ENCODE measurements at regions not wholly inside any gene's neighbourhood (a gene's known extent, or its start where the extent isn't known, plus 50 kb on each side); places are given as distances from the start of the nearest gene placed in this dataset.

DNA sequence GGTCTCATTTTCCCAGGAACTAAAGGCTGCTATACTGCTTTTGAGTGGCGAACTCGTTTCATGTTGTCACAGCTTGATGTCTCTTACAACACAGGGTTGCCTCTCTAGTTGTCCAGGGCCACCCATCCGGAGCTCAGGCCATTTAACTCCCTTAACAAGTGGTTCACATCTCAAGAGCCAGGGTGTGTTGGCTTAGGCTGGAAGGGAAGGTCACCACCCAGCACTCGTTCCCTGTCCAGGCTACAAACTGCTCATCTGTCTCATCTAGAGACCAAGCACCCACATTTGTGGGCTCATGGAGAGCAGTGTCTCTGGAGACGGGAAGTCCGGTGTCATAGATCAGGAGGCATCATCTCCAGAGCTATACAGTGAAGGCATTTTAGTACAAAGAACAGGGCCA, 106.8 kb upstream of the EXOC2 start:
- no peaks in the 10 kb centered on the region for H3K4me1 Mint-ChIP-seq (ENCODE audit: low read depth, unreplicated experiment)
- no peaks in the 10 kb centered on the region for H3K36me3 Mint-ChIP-seq (ENCODE audit: insufficient read depth, unreplicated experiment)
- Histone ChIP-seq H3K4me1 (no peaks in the 10 kb centered on the region), H3K9me3 (no peaks in the 10 kb centered on the region), H3K36me3 (ENCODE audit: control insufficient read depth, insufficient read depth, low read length) (no peaks in the 10 kb centered on the region), H3K27me3 (replicated peaks; ENCODE audit: control insufficient read depth, insufficient read depth, low read length) (no peaks in the 10 kb centered on the region), H3K4me3 (ENCODE audit: low read depth, low read length) (no peak overlapping the region)
- intact Hi-C loops (cut with micrococcal nuclease; ENCODE audit: unreplicated experiment), result loop anchor here (5.0 kb wide), 2 partner anchors 113 to 638 kb away; no protein-coding TSS in a partner anchor
- H3K27ac Mint-ChIP-seq (ENCODE audit: unreplicated experiment), result no peak overlapping the region
- H3K9me3 Mint-ChIP-seq (ENCODE audit: unreplicated experiment), result no peaks in the 10 kb centered on the region
- no peak overlapping the region for H3K4me3 Mint-ChIP-seq (ENCODE audit: unreplicated experiment)
- peaks cover 8% of the 10 kb centered on the region for H3K27me3 Mint-ChIP-seq (ENCODE audit: insufficient read depth, unreplicated experiment)
- no peak for DNase-seq
- ChIA-PET CTCF (no interaction called here), POLR2A (no interaction called here)
- TF ChIP-seq, protein P1, sequence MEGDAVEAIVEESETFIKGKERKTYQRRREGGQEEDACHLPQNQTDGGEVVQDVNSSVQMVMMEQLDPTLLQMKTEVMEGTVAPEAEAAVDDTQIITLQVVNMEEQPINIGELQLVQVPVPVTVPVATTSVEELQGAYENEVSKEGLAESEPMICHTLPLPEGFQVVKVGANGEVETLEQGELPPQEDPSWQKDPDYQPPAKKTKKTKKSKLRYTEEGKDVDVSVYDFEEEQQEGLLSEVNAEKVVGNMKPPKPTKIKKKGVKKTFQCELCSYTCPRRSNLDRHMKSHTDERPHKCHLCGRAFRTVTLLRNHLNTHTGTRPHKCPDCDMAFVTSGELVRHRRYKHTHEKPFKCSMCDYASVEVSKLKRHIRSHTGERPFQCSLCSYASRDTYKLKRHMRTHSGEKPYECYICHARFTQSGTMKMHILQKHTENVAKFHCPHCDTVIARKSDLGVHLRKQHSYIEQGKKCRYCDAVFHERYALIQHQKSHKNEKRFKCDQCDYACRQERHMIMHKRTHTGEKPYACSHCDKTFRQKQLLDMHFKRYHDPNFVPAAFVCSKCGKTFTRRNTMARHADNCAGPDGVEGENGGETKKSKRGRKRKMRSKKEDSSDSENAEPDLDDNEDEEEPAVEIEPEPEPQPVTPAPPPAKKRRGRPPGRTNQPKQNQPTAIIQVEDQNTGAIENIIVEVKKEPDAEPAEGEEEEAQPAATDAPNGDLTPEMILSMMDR (IDR thresholded peaks at IDR 0.05; ENCODE audit: insufficient read depth in 1 of 2, low read depth in 1 of 2, low read length in 1 of 2, severe bottlenecking in 1 of 2, unreplicated experiment in 1 of 2), result no peak
- no TSS peak for BruUV-seq (replicated peaks)

DNA sequence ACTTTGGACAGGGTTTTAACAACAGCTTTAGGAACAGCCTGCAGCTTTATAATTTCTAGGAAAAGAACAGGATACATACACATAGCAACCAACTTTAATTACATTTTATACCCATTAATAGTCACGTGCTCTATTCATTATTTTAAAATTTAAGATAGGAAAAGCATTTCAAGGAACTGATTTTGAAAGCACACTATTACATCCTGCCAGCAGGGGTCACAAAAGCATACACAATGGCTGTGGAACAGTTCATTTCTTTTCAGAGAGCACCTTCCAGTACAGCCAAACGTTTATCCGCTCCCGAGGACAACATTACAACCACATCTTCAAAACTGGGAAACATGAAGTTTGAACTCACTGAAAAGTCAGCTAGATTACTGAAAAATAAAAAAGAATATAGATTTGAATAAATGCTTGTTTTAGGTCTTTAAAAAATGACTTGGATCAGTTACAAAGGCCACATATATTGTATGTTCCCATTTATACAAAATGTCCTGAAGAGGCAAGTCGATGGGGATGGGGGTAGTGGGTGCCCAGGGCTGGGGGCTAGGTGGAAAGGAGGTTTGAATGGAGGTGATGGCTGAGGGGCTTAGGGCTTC, 104.6 kb upstream of the EXOC2 start:
- no peaks in the 10 kb centered on the region for H3K36me3 ChIP-seq (ENCODE audit: control insufficient read depth, insufficient read depth, low read length)
- intact Hi-C loops (cut with micrococcal nuclease; ENCODE audit: unreplicated experiment), result loop anchor here (1.0 to 5.0 kb wide), 5 partner anchors 115 to 640 kb away; no protein-coding TSS in a partner anchor
- TF ChIP-seq, protein P1 (IDR thresholded peaks at IDR 0.05; ENCODE audit: insufficient read depth in 1 of 2, low read depth in 1 of 2, low read length in 1 of 2, severe bottlenecking in 1 of 2, unreplicated experiment in 1 of 2), result peak; percentile 73 to 74
- Mint-ChIP-seq H3K9me3 (ENCODE audit: unreplicated experiment) (no peaks in the 10 kb centered on the region), H3K4me1 (ENCODE audit: low read depth, unreplicated experiment) (no peaks in the 10 kb centered on the region), H3K36me3 (ENCODE audit: insufficient read depth, unreplicated experiment) (no peaks in the 10 kb centered on the region), H3K4me3 (ENCODE audit: unreplicated experiment) (no peak overlapping the region), H3K27me3 (ENCODE audit: insufficient read depth, unreplicated experiment) (no peaks in the 10 kb centered on the region), H3K27ac (ENCODE audit: unreplicated experiment) (no peak overlapping the region)
- no peaks in the 10 kb centered on the region for H3K4me1 ChIP-seq
- ChIA-PET CTCF (interaction anchor here (1.2 to 1.5 kb wide), 3 partner anchors 539 to 639 kb away, joined by 3 read pairs; no protein-coding TSS in a partner anchor), POLR2A (no interaction called here)
- H3K9me3 ChIP-seq, result no peaks in the 10 kb centered on the region
- DNase-seq, result peak in 1 of 2 experiments; percentile 60
- BruUV-seq (replicated peaks), result no TSS peak
- no peak overlapping the region for H3K4me3 ChIP-seq (ENCODE audit: low read depth, low read length)
- no peaks in the 10 kb centered on the region for H3K27me3 ChIP-seq (replicated peaks; ENCODE audit: control insufficient read depth, insufficient read depth, low read length)

DNA sequence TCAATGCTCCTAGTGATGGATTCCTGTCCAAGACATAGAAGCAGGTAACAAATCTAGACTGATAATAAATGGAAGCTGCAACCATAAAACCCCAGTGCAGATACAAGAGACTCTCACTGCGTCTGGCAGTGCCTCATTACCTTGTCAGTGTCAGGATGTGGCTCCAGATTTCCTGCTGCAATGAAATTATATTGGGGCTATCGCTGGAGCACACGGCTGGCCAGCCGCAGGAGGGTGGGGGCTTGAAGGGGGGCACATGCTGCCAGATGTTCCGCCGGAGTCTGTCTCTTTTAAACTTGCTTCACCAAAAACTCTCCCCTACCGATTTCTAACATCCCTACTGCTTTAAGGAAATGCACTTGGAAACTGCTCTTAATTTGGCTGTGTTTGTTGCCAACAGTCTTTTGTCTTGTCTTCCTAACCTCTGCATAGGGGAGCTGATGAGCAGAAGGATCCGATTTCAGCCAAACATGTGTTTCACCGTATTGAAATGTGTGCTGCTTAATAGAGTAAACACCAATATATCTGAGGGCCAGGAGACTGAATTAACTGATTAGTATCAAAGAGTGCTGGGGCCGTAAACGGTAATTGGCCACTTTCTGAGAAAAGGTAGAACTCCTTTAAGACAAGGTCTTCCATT, 102.2 kb upstream of the EXOC2 start:
- DNase-seq, result no peak
- TF ChIP-seq, protein P1 (IDR thresholded peaks at IDR 0.05; ENCODE audit: insufficient read depth in 1 of 2, low read depth in 1 of 2, low read length in 1 of 2, severe bottlenecking in 1 of 2, unreplicated experiment in 1 of 2), result no peak
- CTCF ChIA-PET, result no interaction called here
- H3K9me3 Mint-ChIP-seq (ENCODE audit: unreplicated experiment), result no peaks in the 10 kb centered on the region
- no peaks in the 10 kb centered on the region for H3K27me3 ChIP-seq (replicated peaks; ENCODE audit: control insufficient read depth, insufficient read depth, low read length)
- BruUV-seq (replicated peaks), result no TSS peak
- no peaks in the 10 kb centered on the region for H3K36me3 Mint-ChIP-seq (ENCODE audit: insufficient read depth, unreplicated experiment)
- no peaks in the 10 kb centered on the region for H3K9me3 ChIP-seq
- no peaks in the 10 kb centered on the region for H3K4me1 ChIP-seq
- no peak overlapping the region for H3K27ac Mint-ChIP-seq (ENCODE audit: unreplicated experiment)
- no peaks in the 10 kb centered on the region for H3K36me3 ChIP-seq (ENCODE audit: control insufficient read depth, insufficient read depth, low read length)
- POLR2A ChIA-PET, result no interaction called here
- H3K4me3 ChIP-seq (ENCODE audit: low read depth, low read length), result no peak overlapping the region
- no peaks in the 10 kb centered on the region for H3K27me3 Mint-ChIP-seq (ENCODE audit: insufficient read depth, unreplicated experiment)
- H3K4me3 Mint-ChIP-seq (ENCODE audit: unreplicated experiment), result no peak overlapping the region
- intact Hi-C loops (cut with micrococcal nuclease; ENCODE audit: unreplicated experiment), result loop anchor here (5.0 kb wide), 2 partner anchors 117 to 642 kb away; no protein-coding TSS in a partner anchor
- H3K4me1 Mint-ChIP-seq (ENCODE audit: low read depth, unreplicated experiment), result no peaks in the 10 kb centered on the region
